Activated CD4-positive, alpha-beta T cell treated with anti-CD3 and anti-CD28 coated beads for 4 hours (primary cell): ENCODE measurements at regions not wholly inside any gene's neighbourhood (a gene's known extent, or its start where the extent isn't known, plus 50 kb on each side); places are given as distances from the start of the nearest gene placed in this dataset.
A peak's percentile ranks its signal among the peaks of the same experiment; 100 is the strongest.

Experiments
- DNase-seq, 2 donors: peaks; one replicate each; pipeline ENCODE4 v3.0.0-alpha.2; 2020

- no peak for DNase-seq
Measured at GRCh38 chr20:59376109-59376841, 75.9 kb downstream of the EDN3 start.

- no peak for DNase-seq
Measured at GRCh38 chr20:59376998-59377397, 76.6 kb downstream of the EDN3 start.

- DNase-seq = no peak
Measured at GRCh38 chr20:59377842-59378241, 77.4 kb downstream of the EDN3 start.

GRCh38 chr20:59378396-59378795 lies 78.0 kb downstream of the EDN3 start:
- no peak for DNase-seq

GRCh38 chr20:59378966-59379365 lies 78.6 kb downstream of the EDN3 start:
- DNase-seq = no peak

GRCh38 chr20:59381689-59382088 lies 81.3 kb downstream of the EDN3 start:
- DNase-seq = no peak

GRCh38 chr20:59382157-59382725 lies 81.8 kb downstream of the EDN3 start:
- no peak for DNase-seq

GRCh38 chr20:59382907-59383306 lies 82.5 kb downstream of the EDN3 start:
- no peak for DNase-seq

GRCh38 chr20:59385038-59385437 lies 84.6 kb downstream of the EDN3 start:
- DNase-seq = no peak

GRCh38 chr20:59385480-59385879 lies 85.1 kb downstream of the EDN3 start:
- DNase-seq = no peak

GRCh38 chr20:59386809-59387208 lies 86.4 kb downstream of the EDN3 start:
- no peak for DNase-seq

GRCh38 chr20:59387891-59388290 lies 87.5 kb downstream of the EDN3 start:
- DNase-seq = no peak

- no peak for DNase-seq
Measured at GRCh38 chr20:59388402-59388801, 88.0 kb downstream of the EDN3 start.

- no peak for DNase-seq
Measured at GRCh38 chr20:59390437-59390836, 90.0 kb downstream of the EDN3 start.

GRCh38 chr20:59391975-59392374 lies 91.6 kb downstream of the EDN3 start:
- no peak for DNase-seq

GRCh38 chr20:59392736-59393135 lies 92.3 kb downstream of the EDN3 start:
- DNase-seq = no peak

- DNase-seq = no peak
Measured at GRCh38 chr20:59393142-59393541, 92.7 kb downstream of the EDN3 start.

GRCh38 chr20:59395729-59396128 lies 95.3 kb downstream of the EDN3 start:
- no peak for DNase-seq

- no peak for DNase-seq
Measured at GRCh38 chr20:59398537-59399205, 98.3 kb downstream of the EDN3 start.

GRCh38 chr20:59399426-59400099 lies 99.2 kb downstream of the EDN3 start:
- no peak for DNase-seq

- peak; percentile 14 to 36 for DNase-seq
Measured at GRCh38 chr20:59400708-59401107, 100.3 kb downstream of the EDN3 start.

GRCh38 chr20:59402681-59403080 lies 102.3 kb downstream of the EDN3 start:
- no peak for DNase-seq

- peak; percentile 64 to 76 for DNase-seq
Measured at GRCh38 chr20:59403261-59403961, 103.0 kb downstream of the EDN3 start.
